Activated B cell treated with CpG ODN at 0.5 μM for 24 hours (primary cell): ENCODE measurements at regions not wholly inside any gene's neighbourhood (a gene's known extent, or its start where the extent isn't known, plus 50 kb on each side); places are given as distances from the start of the nearest gene placed in this dataset.

Experiments used
- ATAC-seq: fragments of 200-7000 bp; cut with Tn5 transposase; one replicate; pipeline ENCODE4 v1.10.0; 2021; ENCODE audit warnings: low read depth, mild to moderate bottlenecking, moderate library complexity
- CTCF ChIA-PET: fragments of 350-600 bp; sonication (Branson Sonifier 250); formaldehyde crosslinking; loops from one replicate; lab custom pipeline; 2021; ENCODE audit warnings: antibody characterized with exemption; lab: Charles Lee
- POLR2A ChIA-PET: fragments of 350-600 bp; sonication (Branson Sonifier 250); formaldehyde crosslinking; loops from one replicate; lab custom pipeline; 2021; ENCODE audit warnings: antibody characterized with exemption; lab: Charles Lee
- DNase-seq: peaks from one replicate; pipeline ENCODE4 v3.0.0; 2022
- H3K27ac Mint-ChIP-seq: one replicate; pipeline ENCODE4 v1.8.0; 2020; ENCODE audit warnings: mixed read lengths
- H3K27me3 Mint-ChIP-seq: one replicate; pipeline ENCODE4 v1.8.0; 2021; ENCODE audit warnings: mixed read lengths
- H3K36me3 Mint-ChIP-seq: one replicate; pipeline ENCODE4 v1.8.0; 2021; ENCODE audit warnings: low read depth, mixed read lengths
- H3K4me1 Mint-ChIP-seq: one replicate; pipeline ENCODE4 v1.8.0; 2021; ENCODE audit warnings: mixed read lengths
- H3K4me3 Mint-ChIP-seq: one replicate; pipeline ENCODE4 v1.8.0; 2020; ENCODE audit warnings: mild to moderate bottlenecking, mixed read lengths
- H3K9me3 Mint-ChIP-seq: one replicate; pipeline ENCODE4 v1.8.0; 2020; ENCODE audit warnings: mixed read lengths
- CTCF ChIP-seq: fragments of 200-600 bp; IDR thresholded peaks from one replicate; pipeline ENCODE4 v1.8.0; 2022; ENCODE audit warnings: antibody characterized with exemption, mild to moderate bottlenecking
- intact Hi-C: fragments of 100-400 bp; cut with micrococcal nuclease; formaldehyde crosslinking; loops from one replicate; pipeline ENCODE4 v1.15.1; 2024

GRCh38 chr2:67540962-67541361 lies 143.8 kb downstream of the ETAA1 start:
- ChIA-PET CTCF (no interaction called here), POLR2A (no interaction called here)
- ATAC-seq (no peak), DNase-seq (no peak)
- no peaks in the 10 kb centered on the region for H3K36me3 Mint-ChIP-seq
- no peak overlapping the region for H3K4me3 Mint-ChIP-seq
- H3K27ac Mint-ChIP-seq: no peak overlapping the region
- no peak for TF ChIP-seq CTCF
- peaks cover 21% of the 10 kb centered on the region for H3K9me3 Mint-ChIP-seq
- intact Hi-C loops: no loop called here
- peaks cover 3% of the 10 kb centered on the region for H3K27me3 Mint-ChIP-seq
- H3K4me1 Mint-ChIP-seq: no peaks in the 10 kb centered on the region

GRCh38 chr2:67544286-67544685 lies 147.2 kb downstream of the ETAA1 start:
- CTCF ChIA-PET: no interaction called here

GRCh38 chr2:67548317-67549201 lies 151.4 kb downstream of the ETAA1 start:
- H3K36me3 Mint-ChIP-seq: no peaks in the 10 kb centered on the region
- TF ChIP-seq CTCF: no peak
- ChIA-PET POLR2A (no interaction called here), CTCF (no interaction called here)
- DNase-seq (no peak), ATAC-seq (no peak)
- peaks cover 3% of the 10 kb centered on the region for H3K27me3 Mint-ChIP-seq
- no peak overlapping the region for H3K27ac Mint-ChIP-seq
- intact Hi-C loops: no loop called here
- H3K9me3 Mint-ChIP-seq: peaks cover 14% of the 10 kb centered on the region
- H3K4me1 Mint-ChIP-seq: no peaks in the 10 kb centered on the region
- no peak overlapping the region for H3K4me3 Mint-ChIP-seq

More at GRCh38 chr2:67544286-67544685, 147.2 kb downstream of the ETAA1 start:
- POLR2A ChIA-PET: no interaction called here
- Mint-ChIP-seq H3K9me3 (peaks cover 17% of the 10 kb centered on the region), H3K4me3 (no peak overlapping the region), H3K27ac (no peak overlapping the region), H3K4me1 (no peaks in the 10 kb centered on the region), H3K27me3 (peaks cover 3% of the 10 kb centered on the region), H3K36me3 (no peaks in the 10 kb centered on the region)
- DNase-seq: no peak
- no peak for TF ChIP-seq CTCF
- intact Hi-C loops: no loop called here
- ATAC-seq: no peak

- intact Hi-C loops: no loop called here
- Mint-ChIP-seq H3K36me3 (no peaks in the 10 kb centered on the region), H3K4me1 (no peaks in the 10 kb centered on the region), H3K4me3 (no peak overlapping the region), H3K9me3 (no peaks in the 10 kb centered on the region), H3K27ac (no peak overlapping the region), H3K27me3 (peaks cover 2% of the 10 kb centered on the region)
- ChIA-PET CTCF (no interaction called here), POLR2A (no interaction called here)
- ATAC-seq (no peak), DNase-seq (no peak)
- no peak for TF ChIP-seq CTCF
Measured at GRCh38 chr2:67559156-67559555, 162.0 kb downstream of the ETAA1 start.

- intact Hi-C loops: no loop called here
- ChIA-PET CTCF (no interaction called here), POLR2A (no interaction called here)
- ATAC-seq (no peak), DNase-seq (no peak)
- Mint-ChIP-seq H3K9me3 (no peaks in the 10 kb centered on the region), H3K4me1 (no peaks in the 10 kb centered on the region), H3K36me3 (no peaks in the 10 kb centered on the region), H3K4me3 (no peak overlapping the region), H3K27me3 (no peaks in the 10 kb centered on the region), H3K27ac (no peak overlapping the region)
- TF ChIP-seq CTCF: no peak
Measured at GRCh38 chr2:67560771-67561456, 163.8 kb downstream of the ETAA1 start.
